HG03520 (cell line): ENCODE measurements at regions not wholly inside any gene's neighbourhood (a gene's known extent, or its start where the extent isn't known, plus 50 kb on each side); places are given as distances from the start of the nearest gene placed in this dataset.
"Not testable (repeated sequence)": the region's sequence is repeated elsewhere in the genome, so short reads cannot be mapped to it uniquely, and the experiment has no call there.

Experiments used
- ATAC-seq: cut with Tn5 transposase; IDR thresholded peaks from one replicate; pipeline ENCODE4 v1.9.1; 2021; ENCODE audit warnings: mild to moderate bottlenecking, moderate library complexity; ENCODE audit not compliant: unreplicated experiment

- ATAC-seq, result no peak
Measured at GRCh38 chr6:67608099-67608749, 1026.9 kb upstream of the ADGRB3 start.

GRCh38 chr6:67606906-67607828, 1027.9 kb upstream of the ADGRB3 start:
- ATAC-seq, result no peak

GRCh38 chr6:67594366-67594765, 1040.7 kb upstream of the ADGRB3 start:
- no peak for ATAC-seq

GRCh38 chr6:67593247-67593646, 1041.8 kb upstream of the ADGRB3 start:
- no peak for ATAC-seq

- ATAC-seq, result no peak
Measured at GRCh38 chr6:67591910-67592309, 1043.2 kb upstream of the ADGRB3 start.

- ATAC-seq, result no peak
Measured at GRCh38 chr6:67567842-67568241, 1067.2 kb upstream of the ADGRB3 start.

- no peak for ATAC-seq
Measured at GRCh38 chr6:67563671-67564070, 1071.4 kb upstream of the ADGRB3 start.

GRCh38 chr6:67560068-67560467, 1075.0 kb upstream of the ADGRB3 start:
- ATAC-seq, result no peak

- ATAC-seq, result no peak
Measured at GRCh38 chr6:67558985-67559384, 1076.1 kb upstream of the ADGRB3 start.

- ATAC-seq, result no peak
Measured at GRCh38 chr6:67544851-67545452, 1090.1 kb upstream of the ADGRB3 start.

GRCh38 chr6:67541586-67541985, 1093.5 kb upstream of the ADGRB3 start:
- no peak for ATAC-seq

GRCh38 chr6:67538032-67538431, 1097.0 kb upstream of the ADGRB3 start:
- ATAC-seq, result no peak

- no peak for ATAC-seq
Measured at GRCh38 chr6:67535946-67536345, 1099.1 kb upstream of the ADGRB3 start.

- no peak for ATAC-seq
Measured at GRCh38 chr6:67506352-67506751, 1128.7 kb upstream of the ADGRB3 start.

- no peak for ATAC-seq
Measured at GRCh38 chr6:67501755-67502154, 1133.3 kb upstream of the ADGRB3 start.

GRCh38 chr6:67497749-67498148, 1137.3 kb upstream of the ADGRB3 start:
- no peak for ATAC-seq

- ATAC-seq, result no peak
Measured at GRCh38 chr6:67496191-67496590, 1138.9 kb upstream of the ADGRB3 start.

GRCh38 chr6:67493682-67494081, 1141.4 kb upstream of the ADGRB3 start:
- no peak for ATAC-seq

GRCh38 chr6:67475700-67476099, 1159.4 kb upstream of the ADGRB3 start:
- ATAC-seq, result no peak

- no peak for ATAC-seq
Measured at GRCh38 chr6:67467341-67467740, 1167.7 kb upstream of the ADGRB3 start.

- ATAC-seq, result not testable (repeated sequence)
Measured at GRCh38 chr6:67462725-67463124, 1172.4 kb upstream of the ADGRB3 start.

- no peak for ATAC-seq
Measured at GRCh38 chr6:67459556-67459955, 1175.5 kb upstream of the ADGRB3 start.
